AG08395 (cell line): ENCODE measurements at regions not wholly inside any gene's neighbourhood (a gene's known extent, or its start where the extent isn't known, plus 50 kb on each side); places are given as distances from the start of the nearest gene placed in this dataset.

ENCODE experiments used
- DNase-seq: peaks from one replicate; pipeline ENCODE4 v3.0.0; 2012; ENCODE audit warnings: mixed read lengths, low spot score

DNA sequence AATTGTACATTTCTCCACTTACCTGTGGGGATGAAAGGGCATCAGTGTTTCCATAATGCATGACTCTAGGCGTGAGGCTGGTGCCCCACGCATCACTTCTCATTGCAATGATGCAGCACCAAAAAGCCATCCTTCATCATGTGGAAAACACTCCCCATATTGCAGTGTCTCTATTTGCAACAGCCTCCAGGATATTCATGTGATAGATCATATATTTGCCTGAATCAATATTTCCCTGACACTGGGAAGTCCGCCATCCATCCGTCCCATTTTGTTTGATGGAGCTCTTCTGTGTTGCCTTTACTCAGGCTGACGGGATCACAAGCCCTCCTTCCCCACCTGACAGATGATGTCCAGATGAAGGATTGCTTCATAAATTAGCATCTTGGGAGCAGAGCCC is 74.5 kb upstream of the CAMK1G start:
- no peak for DNase-seq

- DNase-seq: no peak
Observed at GRCh38 chr1:209510063-209510462, 73.5 kb upstream of the CAMK1G start.

DNA sequence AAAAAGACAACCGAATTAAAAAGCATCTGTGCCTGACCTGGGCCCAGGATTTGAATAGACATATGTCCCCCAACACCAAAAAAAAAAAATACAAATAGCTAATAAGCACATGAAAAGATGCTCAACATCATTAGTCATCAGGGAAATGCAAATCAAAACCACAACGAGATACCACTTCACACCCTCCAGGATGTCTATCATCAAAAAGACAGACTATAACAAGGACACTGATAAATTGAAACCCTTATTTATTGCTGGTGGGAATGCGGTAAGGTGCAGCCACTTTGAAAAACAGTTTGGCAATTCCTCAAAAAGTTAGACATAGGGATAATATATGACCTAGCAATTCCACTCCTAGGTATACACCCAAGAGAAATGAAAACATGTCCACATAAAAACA is 72.3 kb upstream of the CAMK1G start:
- no peak for DNase-seq

- DNase-seq: no peak
Observed at GRCh38 chr1:209512821-209513220, 70.7 kb upstream of the CAMK1G start.

DNA sequence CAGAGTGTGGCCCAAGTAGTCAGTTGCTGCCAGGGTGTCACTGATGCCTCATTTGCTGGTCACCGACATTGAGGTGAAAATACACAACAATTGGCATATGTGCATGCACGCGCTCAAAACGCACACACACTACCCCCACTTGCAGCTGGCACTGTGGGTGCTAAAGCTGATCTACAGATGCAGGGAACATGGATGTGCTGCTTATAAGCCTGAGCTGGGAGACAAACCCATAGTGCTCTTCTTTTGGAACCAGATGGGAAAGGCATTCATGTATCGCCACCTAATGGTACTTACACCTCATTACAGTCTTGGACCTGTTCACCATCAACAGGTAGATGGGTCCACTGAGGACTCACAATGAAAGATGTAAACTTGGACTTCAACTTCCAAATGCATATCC is 70.3 kb upstream of the CAMK1G start:
- peak; percentile 56 for DNase-seq

- DNase-seq: no peak
Observed at GRCh38 chr1:209516771-209517680, 66.5 kb upstream of the CAMK1G start.

GRCh38 chr1:209517681-209518050 is 65.8 kb upstream of the CAMK1G start:
- no peak for DNase-seq

DNA sequence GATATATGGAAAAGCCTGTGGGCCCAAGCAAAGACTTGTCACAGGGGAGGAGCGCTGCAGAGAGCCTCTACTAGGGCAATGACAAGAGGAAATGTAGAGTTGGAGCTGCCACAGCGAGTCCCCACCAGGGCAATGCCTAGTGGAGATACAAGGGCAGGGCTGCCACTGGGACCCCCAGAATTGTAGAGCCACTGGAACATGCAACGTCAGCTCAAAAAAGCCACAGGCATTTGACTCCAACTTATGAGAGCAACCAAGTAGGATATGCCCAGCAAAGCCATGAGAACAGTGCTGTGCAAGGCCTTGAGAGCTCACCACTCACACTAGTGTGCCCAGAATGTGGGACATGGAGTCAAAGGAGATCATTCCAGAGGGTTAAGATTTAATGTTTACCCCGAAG is 63.7 kb upstream of the CAMK1G start:
- DNase-seq: no peak

DNA sequence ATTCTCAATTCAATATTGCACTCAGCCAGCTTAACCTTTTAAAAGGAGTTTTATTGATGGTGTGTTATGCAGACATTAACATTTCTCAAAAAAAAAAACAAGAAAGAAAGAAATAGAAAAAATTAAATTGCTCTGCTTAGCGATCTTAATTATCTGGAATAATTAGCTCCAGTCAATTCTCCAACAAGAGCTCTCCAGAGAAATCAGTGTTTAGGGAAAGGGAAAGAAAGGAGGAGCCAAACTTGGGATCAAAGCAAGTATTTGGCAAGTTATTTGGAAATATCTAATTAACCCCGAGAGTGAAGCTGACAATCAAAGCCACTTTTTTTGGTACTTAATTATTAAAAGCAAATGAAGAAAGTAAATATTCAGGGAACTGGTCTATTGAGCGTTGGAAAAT is 60.7 kb upstream of the CAMK1G start:
- no peak for DNase-seq

DNA sequence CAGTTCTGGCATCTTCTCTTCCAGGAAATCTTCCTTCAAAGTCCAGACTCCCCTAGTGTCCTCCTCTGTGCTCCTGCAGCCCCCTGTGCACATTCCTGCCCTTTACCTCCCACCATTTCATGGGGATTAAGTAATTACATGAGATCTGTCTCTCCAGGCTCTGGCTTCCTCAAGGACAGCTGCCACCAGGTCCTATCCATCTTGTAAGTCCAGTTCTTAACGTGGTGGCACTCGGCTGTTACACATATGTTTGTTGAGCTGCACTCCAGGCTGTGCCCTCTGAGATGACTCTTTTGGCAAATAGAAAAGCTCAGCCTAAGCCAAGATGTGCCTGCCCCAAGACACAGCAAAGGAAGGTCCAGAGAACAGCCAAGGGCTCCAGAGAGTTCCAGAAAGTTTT is 57.4 kb upstream of the CAMK1G start:
- DNase-seq: no peak

GRCh38 chr1:209527372-209527771 is 56.1 kb upstream of the CAMK1G start:
- no peak for DNase-seq

GRCh38 chr1:209527993-209528717 is 55.4 kb upstream of the CAMK1G start:
- DNase-seq: no peak

GRCh38 chr1:209529233-209529632 is 54.3 kb upstream of the CAMK1G start:
- DNase-seq: no peak

DNA sequence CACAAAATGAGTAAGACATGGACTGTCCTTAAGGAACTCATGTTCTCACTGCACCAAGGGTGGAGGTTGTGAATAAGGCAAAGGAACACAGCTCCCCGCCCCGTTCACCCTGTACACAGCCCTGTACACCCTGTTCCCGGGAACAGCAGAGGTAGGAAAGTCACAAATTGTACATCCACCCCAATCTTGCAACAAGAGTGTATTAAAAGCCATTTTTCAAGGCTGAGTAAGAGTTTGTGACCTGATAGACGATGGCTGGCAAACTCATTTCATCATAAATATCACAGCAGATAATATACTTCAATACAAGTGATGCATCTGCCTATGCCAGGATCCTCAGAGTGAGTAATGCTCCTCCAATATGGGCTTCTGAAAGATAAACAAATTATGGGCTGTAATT is 52.5 kb upstream of the CAMK1G start:
- no peak for DNase-seq

DNA sequence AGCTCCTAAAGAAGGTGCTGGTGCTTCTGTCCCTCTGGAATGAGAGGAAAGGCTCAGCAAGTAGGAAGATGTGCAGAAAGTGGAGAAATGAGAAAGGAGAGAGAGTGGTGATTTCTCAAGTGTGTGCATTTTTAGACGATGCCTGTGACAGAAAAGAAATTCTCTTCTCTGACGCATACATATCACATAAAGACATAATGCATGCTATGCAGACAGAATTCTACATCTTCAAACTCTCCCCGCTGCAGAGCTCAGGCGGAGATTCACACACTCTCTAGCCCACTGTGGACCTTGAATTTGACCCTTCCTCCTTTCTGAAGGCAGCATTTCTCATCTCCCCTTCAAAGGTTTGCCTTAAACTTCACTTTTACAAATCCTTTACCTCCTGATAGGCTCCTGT is 52.0 kb upstream of the CAMK1G start:
- DNase-seq: no peak
